DND-41 (cell line): ENCODE measurements at regions not wholly inside any gene's neighbourhood (a gene's known extent, or its start where the extent isn't known, plus 50 kb on each side); places are given as distances from the start of the nearest gene placed in this dataset.

Experiments
- ATAC-seq: fragments of 200-7000 bp; cut with Tn5 transposase; 3 replicates; pipeline ENCODE4 v1.9.1; 2021; ENCODE audit warnings: low read depth; ENCODE audit not compliant: insufficient read depth
- DNase-seq: peaks from one replicate; pipeline ENCODE4 v3.0.0-alpha.2; 2020
- H2AFZ ChIP-seq: 2 replicates; pipeline ENCODE4 v1.6.0; 2012; ENCODE audit warnings: low read depth, low read length
- H3K27ac ChIP-seq: 2 replicates; pipeline ENCODE4 v1.5.1; 2012; ENCODE audit warnings: low read length, inconsistent platforms
- H3K27me3 ChIP-seq: fragments of 200-600 bp; sonication (generic); 2 replicates; pipeline ENCODE4 v1.6.0; 2012; ENCODE audit warnings: low read length, mild to moderate bottlenecking, inconsistent platforms; ENCODE audit not compliant: insufficient read depth, poor library complexity
- H3K36me3 ChIP-seq: 2 replicates; pipeline ENCODE4 v1.5.1; 2012; ENCODE audit warnings: low read length, inconsistent platforms; ENCODE audit not compliant: insufficient read depth
- H3K4me1 ChIP-seq: 2 replicates; pipeline ENCODE4 v1.5.1; 2012; ENCODE audit warnings: mild to moderate bottlenecking, low read length; ENCODE audit not compliant: insufficient read depth
- H3K4me2 ChIP-seq: 2 replicates; pipeline ENCODE4 v1.6.0; 2012; ENCODE audit warnings: mild to moderate bottlenecking, moderate library complexity, low read length, inconsistent platforms; ENCODE audit not compliant: insufficient read depth
- H3K4me3 ChIP-seq, 2 experiments: fragments of 200-600 bp in 1 of 2; shearing (Covaris generic) in 1 of 2; 2 replicates each; pipeline ENCODE4 v1.5.1; 2012 to 2016; ENCODE audit warnings: inconsistent platforms in 2 of 2, low read length in 2 of 2, mild to moderate bottlenecking in 2 of 2, low read depth in 1 of 2, moderate library complexity in 1 of 2
- H3K79me2 ChIP-seq: 2 replicates; pipeline ENCODE4 v1.6.0; 2012; ENCODE audit warnings: low read length, inconsistent platforms; ENCODE audit not compliant: insufficient read depth
- H3K9ac ChIP-seq: 2 replicates; pipeline ENCODE4 v1.6.0; 2012; ENCODE audit warnings: low read depth, mild to moderate bottlenecking, inconsistent platforms, low read length, moderate library complexity
- H3K9me3 ChIP-seq: 2 replicates; pipeline ENCODE4 v1.5.1; 2012; ENCODE audit warnings: low read length, moderate library complexity, mild to moderate bottlenecking, inconsistent platforms; ENCODE audit not compliant: insufficient read depth, severe bottlenecking
- H4K20me1 ChIP-seq: 2 replicates; pipeline ENCODE4 v1.6.0; 2012; ENCODE audit warnings: low read length; ENCODE audit not compliant: insufficient read depth
- EZH2 ChIP-seq: IDR thresholded peaks from 3 replicates; pipeline ENCODE4 v1.6.1; 2012; ENCODE audit warnings: borderline replicate concordance, low read depth, mild to moderate bottlenecking, moderate library complexity, low read length, inconsistent platforms; ENCODE audit not compliant: severe bottlenecking
- TF ChIP-seq, protein P1 (sequence below): IDR thresholded peaks from 2 replicates; pipeline ENCODE4 v1.5.1; 2012; ENCODE audit warnings: borderline replicate concordance, low read length, moderate library complexity, mild to moderate bottlenecking; ENCODE audit not compliant: poor library complexity, severe bottlenecking; ENCODE audit errors: extremely low read depth

DNA sequence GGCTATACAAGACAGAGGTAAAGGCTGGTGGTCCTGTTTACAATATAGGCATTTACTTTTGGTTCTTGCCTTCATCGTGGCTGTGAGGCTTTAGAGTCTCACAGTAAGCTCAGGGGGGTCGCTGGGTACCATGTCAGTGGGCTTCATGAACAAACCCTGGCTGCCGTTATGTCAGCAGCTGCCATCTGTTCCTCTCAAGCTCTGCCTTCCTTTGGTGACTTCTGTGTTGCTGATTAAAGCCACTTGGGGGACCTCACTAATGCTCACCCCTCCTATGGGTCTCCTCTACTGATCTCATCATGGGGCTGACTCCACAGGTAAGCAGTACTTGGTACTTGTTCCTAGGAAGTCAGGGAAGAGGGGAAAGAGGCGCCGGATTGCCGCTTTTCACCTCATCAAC lies 268.7 kb downstream of the TTC6 start:
- H3K9me3 ChIP-seq: no peaks in the 10 kb centered on the region
- TF ChIP-seq, protein P1, sequence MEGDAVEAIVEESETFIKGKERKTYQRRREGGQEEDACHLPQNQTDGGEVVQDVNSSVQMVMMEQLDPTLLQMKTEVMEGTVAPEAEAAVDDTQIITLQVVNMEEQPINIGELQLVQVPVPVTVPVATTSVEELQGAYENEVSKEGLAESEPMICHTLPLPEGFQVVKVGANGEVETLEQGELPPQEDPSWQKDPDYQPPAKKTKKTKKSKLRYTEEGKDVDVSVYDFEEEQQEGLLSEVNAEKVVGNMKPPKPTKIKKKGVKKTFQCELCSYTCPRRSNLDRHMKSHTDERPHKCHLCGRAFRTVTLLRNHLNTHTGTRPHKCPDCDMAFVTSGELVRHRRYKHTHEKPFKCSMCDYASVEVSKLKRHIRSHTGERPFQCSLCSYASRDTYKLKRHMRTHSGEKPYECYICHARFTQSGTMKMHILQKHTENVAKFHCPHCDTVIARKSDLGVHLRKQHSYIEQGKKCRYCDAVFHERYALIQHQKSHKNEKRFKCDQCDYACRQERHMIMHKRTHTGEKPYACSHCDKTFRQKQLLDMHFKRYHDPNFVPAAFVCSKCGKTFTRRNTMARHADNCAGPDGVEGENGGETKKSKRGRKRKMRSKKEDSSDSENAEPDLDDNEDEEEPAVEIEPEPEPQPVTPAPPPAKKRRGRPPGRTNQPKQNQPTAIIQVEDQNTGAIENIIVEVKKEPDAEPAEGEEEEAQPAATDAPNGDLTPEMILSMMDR: no peak
- no peak for TF ChIP-seq EZH2
- no peak for DNase-seq

DNA sequence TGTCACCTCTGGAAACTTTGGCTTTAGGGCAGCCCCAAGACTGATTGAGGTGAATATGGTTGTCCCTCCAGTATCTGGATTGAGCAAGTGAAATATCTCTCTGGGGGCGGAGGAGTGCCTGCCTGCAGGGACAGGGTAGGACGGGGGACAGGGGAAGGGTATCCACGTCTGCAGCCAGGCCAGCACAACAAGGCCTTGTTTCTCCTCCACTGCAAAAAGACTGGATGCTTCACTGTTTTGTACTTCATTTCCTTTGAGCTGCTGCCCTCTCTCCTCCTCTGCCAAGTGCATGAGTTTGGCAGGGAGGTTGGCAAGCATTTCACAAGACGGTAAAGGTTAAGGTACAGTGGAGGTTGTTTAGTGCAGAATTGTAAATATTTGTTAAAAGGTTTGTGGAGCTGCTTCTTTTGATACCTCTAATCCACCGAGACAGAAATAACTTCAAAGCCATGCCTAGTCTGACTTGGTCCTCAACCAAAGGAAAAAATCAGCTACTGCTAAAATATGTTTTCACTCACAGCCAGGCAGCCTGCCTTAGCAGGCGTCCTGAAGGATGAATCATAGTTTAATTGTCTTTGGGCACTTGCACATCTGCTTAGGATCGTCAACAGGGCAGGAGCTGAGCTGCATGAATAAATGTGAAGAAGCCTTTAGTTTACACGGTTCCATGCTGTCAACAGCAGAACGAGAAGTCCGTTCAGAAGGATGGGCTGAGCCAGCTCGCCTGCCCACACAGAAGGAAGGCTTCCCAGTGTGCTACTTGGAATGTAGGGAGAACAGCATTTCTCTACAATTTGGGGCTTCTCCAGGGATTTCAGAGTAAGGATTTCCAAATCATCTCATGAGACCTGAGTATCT lies 269.7 kb downstream of the TTC6 start:
- Histone ChIP-seq H3K36me3 (no peaks in the 10 kb centered on the region), H3K79me2 (no peaks in the 10 kb centered on the region), H3K9me3 (no peaks in the 10 kb centered on the region), H3K4me2 (no peak overlapping the region), H3K9ac (no peak overlapping the region), H3K27ac (no peak overlapping the region), H4K20me1 (no peaks in the 10 kb centered on the region), H3K27me3 (no peaks in the 10 kb centered on the region), H2AFZ (no peak overlapping the region), H3K4me1 (no peaks in the 10 kb centered on the region), H3K4me3 (no peak overlapping the region)
- no peak for DNase-seq
- ATAC-seq: no peak
- no peak for TF ChIP-seq EZH2
- TF ChIP-seq, protein P1: no peak

More for the DNA sequence above, 268.7 kb downstream of the TTC6 start:
- Histone ChIP-seq H3K4me2 (no peak overlapping the region), H3K36me3 (no peaks in the 10 kb centered on the region), H3K79me2 (no peaks in the 10 kb centered on the region), H2AFZ (no peak overlapping the region), H4K20me1 (no peaks in the 10 kb centered on the region), H3K27me3 (no peaks in the 10 kb centered on the region), H3K27ac (no peak overlapping the region), H3K4me3 (no peak overlapping the region), H3K4me1 (no peaks in the 10 kb centered on the region), H3K9ac (no peak overlapping the region)
- ATAC-seq: no peak

DNA sequence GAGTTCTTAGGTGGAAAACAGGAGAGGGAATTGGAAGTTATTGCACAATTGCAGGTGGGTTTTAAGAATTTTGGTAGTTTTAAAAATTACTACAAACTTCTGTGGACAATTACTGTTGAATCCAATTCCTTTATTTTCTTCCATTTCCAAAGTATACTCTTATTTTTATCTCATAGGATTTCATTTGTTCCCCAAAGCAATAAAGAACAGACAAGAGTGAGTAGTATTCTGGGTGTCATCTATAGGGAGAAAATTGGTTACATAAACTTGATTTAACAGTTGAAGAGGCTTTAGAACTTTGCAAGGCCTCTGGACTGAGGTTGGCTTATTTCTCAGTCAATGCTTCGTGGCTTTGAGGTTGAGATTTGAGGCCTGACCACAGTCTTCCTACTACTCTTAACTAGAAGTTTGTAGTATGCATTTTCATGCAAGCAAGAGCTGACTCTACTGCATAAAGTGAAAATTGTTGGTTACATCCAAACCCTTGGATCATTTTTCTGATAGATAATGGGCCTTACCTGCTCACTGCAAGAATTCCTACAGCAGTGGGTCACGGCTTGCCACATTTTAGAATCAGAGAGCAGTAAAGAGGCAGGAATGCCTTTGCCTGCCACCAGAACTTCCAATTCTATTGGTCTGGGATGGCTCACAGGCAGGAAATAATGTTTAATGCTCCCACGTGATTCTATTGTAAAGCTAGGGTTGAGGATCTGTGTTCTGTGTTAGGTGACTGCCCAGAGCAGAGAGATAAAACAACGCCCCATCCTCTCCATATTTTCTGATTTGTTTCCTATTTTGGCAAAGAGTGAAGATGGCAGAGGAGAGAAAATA lies 270.5 kb downstream of the TTC6 start:
- ATAC-seq (no peak), DNase-seq (no peak)
- no peaks in the 10 kb centered on the region for H3K27me3 ChIP-seq
- H3K27ac ChIP-seq: no peak overlapping the region
- no peak overlapping the region for H3K9ac ChIP-seq
- H3K4me3 ChIP-seq: no peak overlapping the region
- no peaks in the 10 kb centered on the region for H3K36me3 ChIP-seq
- H3K4me2 ChIP-seq: no peak overlapping the region
- H2AFZ ChIP-seq: no peak overlapping the region
- H4K20me1 ChIP-seq: no peaks in the 10 kb centered on the region
- no peaks in the 10 kb centered on the region for H3K79me2 ChIP-seq
- H3K9me3 ChIP-seq: no peaks in the 10 kb centered on the region
- no peaks in the 10 kb centered on the region for H3K4me1 ChIP-seq
- TF ChIP-seq, protein P1: no peak
- no peak for TF ChIP-seq EZH2
